ENCODE measurements at regions not wholly inside any gene's neighbourhood (a gene's known extent, or its start where the extent isn't known, plus 50 kb on each side); places are given as distances from the start of the nearest gene placed in this dataset.

- no peak for TF ChIP-seq POLR2AphosphoS5 (IDR thresholded peaks at IDR 0.05)
- TF ChIP-seq, protein P1, sequence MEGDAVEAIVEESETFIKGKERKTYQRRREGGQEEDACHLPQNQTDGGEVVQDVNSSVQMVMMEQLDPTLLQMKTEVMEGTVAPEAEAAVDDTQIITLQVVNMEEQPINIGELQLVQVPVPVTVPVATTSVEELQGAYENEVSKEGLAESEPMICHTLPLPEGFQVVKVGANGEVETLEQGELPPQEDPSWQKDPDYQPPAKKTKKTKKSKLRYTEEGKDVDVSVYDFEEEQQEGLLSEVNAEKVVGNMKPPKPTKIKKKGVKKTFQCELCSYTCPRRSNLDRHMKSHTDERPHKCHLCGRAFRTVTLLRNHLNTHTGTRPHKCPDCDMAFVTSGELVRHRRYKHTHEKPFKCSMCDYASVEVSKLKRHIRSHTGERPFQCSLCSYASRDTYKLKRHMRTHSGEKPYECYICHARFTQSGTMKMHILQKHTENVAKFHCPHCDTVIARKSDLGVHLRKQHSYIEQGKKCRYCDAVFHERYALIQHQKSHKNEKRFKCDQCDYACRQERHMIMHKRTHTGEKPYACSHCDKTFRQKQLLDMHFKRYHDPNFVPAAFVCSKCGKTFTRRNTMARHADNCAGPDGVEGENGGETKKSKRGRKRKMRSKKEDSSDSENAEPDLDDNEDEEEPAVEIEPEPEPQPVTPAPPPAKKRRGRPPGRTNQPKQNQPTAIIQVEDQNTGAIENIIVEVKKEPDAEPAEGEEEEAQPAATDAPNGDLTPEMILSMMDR (IDR thresholded peaks at IDR 0.05) = no peak
Observed at GRCh38 chr7:68663392-68663791, 934.9 kb upstream of the AUTS2 start.
